Hindlimb muscle (tissue), 1 donor: ENCODE measurements at regions not wholly inside any gene's neighbourhood (a gene's known extent, or its start where the extent isn't known, plus 50 kb on each side); places are given as distances from the start of the nearest gene placed in this dataset.
A peak's percentile ranks its signal among the peaks of the same experiment; 100 is the strongest.

ENCODE experiments used
- DNase-seq: peaks from one replicate; pipeline ENCODE4 v3.0.0-alpha.2; 2013

DNA sequence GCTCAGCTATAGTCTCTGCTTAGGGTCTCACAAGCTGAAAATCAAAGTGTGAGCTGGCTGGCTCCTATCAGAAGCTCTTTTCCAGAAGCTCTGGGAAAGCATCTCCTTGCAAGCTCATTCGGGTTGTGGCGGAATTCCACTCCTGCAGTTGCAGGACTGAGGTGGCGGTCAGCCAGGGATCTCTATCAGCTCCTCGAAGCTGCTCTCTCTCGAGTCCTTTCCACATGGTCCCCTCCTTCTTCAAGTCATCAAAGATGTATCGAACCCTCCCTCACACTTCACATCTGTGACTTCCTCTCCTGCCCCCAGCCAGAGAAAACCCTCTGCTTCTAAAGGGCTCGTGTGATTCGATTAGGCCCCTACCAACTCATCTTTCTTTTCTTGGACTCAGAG is 141.7 kb downstream of the ZFP36L2 start:
- DNase-seq, result peak; percentile 87

DNA sequence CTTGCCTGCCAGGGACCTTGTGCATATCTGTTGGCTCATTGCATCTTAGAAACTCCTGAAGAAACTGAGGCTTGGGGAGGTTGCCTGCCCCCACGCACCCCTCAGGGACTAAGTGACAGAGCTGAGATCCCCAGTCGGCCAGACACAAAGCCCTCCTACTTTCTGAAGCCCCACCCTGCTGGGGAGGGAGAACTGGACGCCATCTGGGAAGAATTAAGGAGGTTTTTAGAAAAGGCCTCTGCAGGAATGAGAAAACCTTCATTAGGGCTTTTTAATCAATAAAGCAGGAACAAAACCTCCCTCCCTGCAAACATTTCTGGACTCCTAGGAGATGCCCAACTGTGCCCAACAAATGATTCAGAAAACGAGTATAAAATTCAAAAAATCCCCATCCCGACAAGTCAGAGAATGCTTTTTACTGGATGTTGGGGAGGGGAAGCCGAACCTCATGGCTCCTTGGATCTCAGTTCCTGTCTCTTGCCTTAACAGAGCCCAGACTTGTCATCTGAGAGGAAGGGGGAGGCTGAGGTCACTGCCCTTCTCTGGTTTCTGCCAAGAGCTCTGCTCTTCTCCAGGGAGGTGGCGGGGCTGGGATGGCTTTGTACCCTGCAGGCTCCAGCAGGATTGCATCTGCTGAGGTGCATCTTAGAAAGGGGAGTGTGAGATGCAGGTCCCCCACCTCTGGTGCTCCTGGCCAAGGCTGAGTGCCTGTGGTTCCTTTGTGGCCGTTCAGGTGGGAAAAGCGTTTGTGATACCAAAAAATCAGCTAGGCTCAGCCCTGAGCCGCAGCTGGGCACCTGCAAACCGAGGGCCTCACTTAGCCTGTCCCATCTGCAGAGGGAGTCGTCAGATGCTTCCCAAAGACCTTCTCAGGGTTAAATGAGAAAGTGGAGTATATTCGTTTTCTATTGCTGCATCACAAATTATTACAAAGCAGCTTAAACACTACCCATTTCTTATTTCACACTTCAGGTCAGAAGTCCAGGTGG is 142.4 kb downstream of the ZFP36L2 start:
- DNase-seq, result no peak

DNA sequence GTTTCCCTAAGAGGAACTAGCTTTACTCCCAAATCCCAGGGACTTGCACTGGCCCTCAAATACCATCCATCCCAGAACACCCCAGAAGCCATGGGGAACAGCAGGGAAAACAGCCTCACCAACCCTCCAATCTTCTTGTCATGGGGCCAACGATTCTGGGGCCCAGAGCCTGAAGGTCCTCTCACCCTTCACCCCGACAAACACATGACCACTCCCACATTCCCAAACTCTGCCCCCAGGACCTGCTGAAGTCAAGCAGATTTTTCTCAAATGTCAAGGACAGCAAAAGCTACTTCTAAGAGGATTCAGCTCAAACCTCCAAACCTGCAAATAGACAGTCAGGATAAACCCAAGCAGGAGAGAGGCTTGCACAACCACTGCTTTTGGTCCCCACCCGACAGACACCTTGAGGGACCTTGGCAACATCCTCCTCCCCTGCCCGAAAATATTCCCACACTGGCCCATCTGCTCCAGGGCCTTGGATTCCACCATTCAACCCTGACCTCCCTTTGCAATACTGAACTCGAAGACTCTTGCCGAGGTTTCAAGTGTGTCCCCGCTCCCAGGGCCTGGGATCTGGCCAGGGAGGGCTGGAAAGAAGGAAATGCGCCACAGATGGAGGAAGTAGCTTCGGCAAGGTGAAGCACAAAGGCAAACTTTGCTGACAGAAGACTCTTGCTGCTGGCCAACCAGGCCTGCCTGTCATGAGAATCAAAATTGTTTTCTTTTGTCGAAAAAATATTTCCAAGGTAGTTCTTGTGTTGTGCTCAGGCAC is 143.3 kb downstream of the ZFP36L2 start:
- DNase-seq, result no peak

DNA sequence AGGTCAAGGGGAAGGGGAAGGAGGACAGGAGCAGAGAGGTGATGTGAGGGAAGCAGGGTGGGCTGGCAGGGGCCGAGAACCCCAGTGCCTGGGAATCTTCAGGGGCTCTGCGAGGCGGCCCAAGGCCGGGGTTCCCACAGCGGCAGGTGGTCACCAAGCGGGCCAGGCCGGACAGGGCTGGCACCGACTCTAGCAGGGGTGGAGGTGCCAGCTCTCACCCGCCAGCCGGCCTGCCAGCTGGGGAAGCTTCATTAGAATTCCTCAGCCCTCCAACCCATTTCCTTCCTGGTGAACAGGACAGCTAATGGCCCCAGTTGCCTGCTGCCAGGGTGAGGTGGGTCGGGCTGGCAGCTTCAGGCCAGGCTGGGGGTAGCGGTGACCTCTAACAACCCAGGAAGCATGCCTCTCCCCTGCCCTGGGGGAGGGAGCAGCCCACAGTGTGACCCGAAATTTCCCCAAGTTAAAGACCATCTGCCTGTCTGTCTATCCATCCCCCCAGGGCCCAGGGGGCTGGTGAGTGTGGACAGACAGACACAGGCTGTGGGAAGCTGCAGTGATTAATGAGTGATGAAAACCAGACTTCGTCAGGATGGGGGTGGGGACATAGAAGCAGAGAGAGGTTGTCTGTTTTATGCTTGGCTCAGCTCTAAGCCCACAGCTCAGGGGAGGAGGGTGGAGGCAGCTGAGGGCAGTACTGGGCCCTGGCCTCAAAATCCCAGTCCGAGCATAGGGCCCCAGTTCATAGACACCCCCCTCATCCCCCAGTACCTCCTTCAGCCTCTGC is 144.1 kb downstream of the ZFP36L2 start:
- DNase-seq, result no peak

DNA sequence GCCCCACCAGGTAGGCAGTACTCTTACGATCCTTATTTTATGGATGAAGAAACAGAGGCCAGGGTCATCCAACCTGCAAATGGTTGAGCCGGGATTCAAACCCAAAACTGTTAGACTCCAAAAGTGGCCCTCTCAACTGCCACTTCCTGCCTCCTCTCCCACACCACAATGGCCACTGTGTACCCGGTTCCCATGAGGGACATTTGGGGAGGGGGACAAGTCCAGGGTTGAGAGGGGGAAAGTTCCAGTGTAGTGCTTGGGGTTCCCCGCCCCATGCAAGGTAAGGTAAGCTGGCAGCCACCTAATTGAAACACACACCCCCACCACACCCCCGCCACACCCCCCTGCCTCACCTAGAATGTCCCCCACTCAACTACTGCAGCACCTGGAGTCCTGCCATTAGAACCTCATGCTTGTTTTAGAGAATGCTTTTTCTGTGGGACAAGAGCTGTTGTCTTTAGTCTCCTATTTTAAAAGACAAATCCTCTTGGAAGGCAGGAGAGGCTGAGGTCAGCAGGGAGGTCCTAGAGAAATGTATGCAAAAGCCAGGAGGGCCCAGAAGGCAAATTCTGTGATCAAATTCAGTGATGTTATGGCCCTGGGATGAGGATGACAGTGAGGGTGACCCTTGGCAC is 145.2 kb downstream of the ZFP36L2 start:
- DNase-seq, result no peak

DNA sequence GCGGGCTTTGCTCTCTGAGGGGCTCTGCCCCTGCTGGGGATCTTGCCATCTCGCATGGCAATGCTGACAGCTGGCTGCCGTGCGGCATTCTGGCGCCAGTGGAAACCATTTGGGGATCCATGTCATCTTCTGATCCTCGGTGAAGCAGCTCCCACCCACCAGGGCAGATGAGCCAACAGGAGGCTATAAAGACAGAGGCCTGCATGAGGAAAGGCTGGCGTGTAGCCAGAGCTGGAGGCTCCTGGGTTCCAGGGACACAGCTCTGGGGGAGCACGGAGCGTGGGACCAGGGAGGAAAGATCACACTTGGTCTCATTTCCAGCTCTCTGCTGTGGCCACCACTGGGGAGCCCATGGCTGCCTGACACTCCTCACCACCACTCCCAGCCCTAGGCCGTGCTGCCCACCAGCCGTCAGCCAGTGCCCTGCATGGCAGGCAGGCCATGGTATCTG is 145.8 kb downstream of the ZFP36L2 start:
- no peak for DNase-seq

DNA sequence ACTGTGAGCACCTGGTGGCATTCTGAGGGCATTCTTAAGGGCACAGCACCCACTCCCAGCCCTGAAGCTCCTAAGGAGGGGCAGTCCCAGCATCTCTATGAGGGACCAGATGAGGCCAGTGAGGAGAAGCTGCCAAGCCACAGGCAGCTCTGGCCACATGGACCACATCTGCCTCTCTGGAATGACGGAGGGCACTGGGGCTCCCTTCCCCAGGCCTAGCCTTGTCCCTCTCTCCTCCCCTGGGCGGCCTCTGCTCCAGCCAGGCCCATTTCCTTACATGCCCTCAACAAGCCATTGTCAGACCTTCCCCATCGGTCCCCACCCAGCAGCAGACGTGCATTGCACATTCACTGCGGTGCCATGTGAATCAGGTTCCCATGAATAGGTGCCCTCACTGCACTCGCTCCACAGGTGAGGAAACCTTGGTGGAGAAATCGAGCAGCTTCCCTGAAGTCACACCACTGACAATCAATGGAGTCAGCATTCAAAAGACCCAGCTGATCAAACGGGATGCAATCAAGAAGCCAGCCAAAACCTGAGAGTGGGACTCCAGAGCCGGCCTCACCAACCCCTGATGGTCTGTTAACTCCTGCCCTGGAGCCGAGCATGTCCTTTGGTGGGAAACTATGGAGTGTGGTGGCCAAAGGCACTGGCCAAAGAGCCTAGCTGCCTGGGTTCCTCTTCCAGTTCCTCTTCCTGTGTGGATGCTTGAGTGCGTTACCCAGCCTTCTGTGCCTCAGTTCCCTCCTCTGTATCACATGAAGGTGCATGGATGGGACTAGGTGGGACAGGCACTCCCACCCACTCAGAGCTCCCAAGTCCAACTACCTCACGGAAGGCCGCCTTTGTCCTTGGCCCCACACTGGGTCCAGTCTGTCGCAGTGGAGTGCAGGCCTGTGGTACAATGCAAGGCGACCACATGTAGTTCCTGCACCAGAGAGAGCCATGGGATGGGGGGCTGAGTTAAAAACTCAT is 147.3 kb downstream of the ZFP36L2 start:
- DNase-seq, result no peak

DNA sequence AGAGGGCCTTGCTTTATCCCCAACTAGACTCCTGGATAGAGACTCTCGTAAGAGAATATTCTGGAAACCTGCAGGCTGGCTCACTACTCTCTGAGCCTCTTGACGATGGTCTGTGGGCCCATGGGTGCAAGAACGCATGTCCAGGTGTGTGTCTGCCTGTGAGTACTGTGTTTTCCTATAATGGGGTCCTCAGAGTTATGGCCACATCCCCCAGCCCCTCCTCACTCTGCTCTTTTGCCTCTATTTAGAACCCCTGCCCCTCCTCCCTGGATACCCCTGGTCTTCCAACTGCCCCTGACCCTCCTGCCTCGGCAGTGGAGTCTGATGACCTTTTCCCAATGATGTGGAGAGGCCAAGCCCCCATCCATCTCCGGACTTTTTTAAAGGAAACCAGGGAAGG is 148.1 kb downstream of the ZFP36L2 start:
- no peak for DNase-seq

DNA sequence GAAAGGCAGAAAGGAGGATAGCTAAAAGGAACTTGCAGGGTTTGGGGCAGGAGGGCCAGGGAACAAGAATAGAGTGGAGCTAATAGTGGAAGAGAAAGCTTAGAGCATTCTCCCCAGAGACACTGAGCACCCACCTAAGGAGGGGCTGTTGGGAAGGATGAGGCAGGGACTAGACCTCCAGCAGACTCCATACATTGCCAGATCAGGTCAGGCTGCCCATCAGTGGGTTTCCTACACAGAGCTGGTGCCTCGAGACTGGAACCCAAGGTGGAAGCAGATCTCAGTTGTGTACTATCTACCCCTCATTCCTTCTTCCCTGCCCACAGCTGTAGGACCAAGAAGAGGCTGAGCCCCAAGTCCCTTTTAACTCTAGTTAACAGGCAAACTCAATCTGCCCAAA is 148.5 kb downstream of the ZFP36L2 start:
- no peak for DNase-seq

DNA sequence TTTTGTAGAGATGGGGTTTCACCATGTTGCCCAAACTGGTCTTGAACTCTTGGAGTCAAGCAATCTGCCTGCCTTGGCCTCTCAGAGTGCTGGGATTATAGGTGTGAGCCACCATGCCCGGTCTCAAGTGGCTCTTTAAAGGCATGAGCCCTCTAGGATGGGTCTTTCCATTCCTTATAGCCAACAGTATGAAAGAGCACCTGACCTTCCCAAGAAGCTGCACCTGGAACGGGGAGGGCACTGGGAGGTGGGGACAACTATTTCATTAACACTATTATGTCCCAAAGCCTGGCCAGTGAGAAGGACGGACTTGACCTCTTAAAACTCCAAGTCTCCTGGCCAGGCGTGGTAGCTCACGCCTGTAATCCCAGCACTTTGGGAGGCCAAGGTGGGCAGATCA is 149.7 kb downstream of the ZFP36L2 start:
- no peak for DNase-seq

DNA sequence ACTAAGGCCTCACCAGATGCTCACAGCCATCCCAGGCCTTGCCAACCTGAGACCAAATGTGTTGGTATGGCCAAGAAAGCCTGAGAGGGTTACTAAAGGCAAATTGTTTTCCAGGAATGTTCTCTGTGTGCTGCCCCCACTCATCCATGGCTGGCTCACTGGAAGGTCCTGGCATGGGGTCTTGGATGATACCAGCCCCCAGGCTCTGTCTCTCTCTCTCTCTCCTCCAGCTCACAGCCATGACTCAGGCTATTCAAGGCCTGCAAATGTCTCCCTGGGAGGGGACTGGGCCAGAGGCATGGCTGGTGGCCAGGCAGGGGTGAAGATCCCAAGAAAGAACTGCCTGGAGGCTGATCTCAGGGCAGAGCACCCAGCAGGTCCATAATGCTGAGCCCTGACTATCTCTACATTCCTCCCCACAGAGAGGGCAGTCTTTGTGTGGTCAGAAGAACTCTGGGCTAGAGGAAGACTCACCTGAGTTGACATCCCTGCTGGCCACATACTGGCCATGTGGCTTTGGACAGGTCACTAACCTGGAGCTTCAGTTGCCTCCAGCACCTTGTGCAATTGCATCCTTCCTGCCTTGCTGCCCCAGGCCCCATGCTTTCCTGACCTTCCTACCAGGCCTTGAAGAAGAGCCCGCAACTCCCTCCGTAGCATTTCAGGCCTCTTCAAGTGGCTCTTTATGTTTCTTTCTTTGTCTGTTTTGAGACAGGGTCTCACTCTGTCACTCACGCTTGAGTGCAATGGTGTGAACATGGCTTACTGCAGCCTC is 150.4 kb downstream of the ZFP36L2 start:
- DNase-seq, result no peak

DNA sequence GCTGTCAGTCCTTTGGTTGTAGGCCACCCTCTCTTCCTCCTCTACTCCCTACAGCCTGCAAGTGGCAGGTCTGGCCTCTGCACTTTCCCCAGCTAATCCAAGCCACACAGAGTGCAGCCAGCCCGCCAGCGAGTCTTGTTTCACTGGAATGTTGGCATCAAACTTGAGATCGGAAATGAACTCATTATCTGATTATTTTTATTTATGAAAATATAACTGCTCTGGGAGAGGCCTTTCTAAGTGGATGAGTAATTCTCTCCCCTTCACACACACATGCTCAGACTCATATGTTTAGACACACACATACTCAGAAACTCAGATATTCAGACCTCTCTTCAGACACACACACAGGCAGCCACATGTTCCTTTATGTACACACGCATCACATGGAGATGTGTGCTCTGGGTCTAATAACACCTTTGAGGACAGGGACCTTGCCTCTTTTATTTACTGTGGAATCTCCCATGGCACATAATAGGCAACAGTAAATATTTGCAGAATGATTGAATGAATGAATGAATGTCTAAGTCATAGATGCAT is 151.3 kb downstream of the ZFP36L2 start:
- DNase-seq, result peak; percentile 81

DNA sequence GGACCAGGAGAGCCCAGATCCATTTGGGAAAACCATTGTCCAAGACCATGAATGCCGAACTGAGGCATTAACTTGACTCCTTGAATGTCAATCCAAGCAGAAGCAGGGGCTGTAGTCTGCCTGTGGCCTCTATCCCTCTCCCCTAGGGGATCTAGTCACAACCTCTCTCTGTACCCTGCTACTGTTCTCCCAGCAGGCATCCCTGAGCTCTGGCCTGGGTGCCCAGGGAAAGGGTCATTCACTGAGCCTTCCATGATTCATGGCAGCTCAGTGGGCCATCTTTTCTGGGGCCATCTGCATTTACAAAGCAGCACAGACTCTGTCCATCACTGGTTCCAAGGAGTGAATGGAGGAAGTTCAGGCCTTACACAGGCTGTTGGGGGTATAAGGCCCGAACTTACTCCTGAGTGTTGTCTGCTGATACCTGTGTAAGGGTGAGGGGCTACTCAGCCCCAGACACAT is 151.8 kb downstream of the ZFP36L2 start:
- DNase-seq, result no peak

DNA sequence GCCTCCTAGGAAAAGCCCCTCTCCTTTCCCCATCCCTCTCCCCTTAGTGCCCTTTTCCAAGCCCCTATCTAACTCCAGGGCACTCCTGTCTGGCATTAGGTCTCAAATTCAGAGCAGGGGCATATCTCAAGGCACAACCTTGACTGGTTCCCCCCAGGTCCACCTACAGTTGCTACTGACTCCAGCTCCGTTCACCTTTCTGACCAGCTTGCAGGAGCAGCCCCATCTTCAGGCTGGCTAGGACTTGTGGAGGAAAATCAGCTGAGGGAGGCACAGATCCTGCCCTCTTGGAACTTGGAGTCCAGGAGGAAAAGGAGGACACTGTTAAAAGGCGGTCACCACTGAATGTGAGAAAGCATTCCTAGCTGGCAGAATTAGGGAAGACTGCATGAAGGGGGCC is 152.4 kb downstream of the ZFP36L2 start:
- DNase-seq, result no peak

DNA sequence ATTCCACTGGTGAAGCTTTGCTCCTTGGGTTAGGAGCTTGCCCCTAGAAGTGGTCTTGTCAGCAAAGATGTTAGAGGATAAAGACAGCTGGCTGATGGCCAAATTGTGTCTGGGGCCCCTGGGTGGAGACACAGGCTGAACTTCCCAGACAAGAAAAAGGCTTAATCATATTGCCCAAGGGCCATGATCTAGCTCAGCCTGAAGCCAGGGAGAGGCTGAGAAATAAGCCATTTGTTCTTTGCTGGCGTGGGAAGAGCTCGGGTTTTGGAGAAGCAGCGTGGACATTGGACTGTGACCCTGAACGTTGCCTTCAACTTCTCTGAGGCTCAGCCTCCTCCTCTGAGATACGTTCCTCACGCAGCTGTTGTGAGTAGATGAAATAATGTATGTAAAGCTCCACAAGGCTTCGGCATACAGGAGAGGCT is 153.0 kb downstream of the ZFP36L2 start:
- DNase-seq, result no peak

DNA sequence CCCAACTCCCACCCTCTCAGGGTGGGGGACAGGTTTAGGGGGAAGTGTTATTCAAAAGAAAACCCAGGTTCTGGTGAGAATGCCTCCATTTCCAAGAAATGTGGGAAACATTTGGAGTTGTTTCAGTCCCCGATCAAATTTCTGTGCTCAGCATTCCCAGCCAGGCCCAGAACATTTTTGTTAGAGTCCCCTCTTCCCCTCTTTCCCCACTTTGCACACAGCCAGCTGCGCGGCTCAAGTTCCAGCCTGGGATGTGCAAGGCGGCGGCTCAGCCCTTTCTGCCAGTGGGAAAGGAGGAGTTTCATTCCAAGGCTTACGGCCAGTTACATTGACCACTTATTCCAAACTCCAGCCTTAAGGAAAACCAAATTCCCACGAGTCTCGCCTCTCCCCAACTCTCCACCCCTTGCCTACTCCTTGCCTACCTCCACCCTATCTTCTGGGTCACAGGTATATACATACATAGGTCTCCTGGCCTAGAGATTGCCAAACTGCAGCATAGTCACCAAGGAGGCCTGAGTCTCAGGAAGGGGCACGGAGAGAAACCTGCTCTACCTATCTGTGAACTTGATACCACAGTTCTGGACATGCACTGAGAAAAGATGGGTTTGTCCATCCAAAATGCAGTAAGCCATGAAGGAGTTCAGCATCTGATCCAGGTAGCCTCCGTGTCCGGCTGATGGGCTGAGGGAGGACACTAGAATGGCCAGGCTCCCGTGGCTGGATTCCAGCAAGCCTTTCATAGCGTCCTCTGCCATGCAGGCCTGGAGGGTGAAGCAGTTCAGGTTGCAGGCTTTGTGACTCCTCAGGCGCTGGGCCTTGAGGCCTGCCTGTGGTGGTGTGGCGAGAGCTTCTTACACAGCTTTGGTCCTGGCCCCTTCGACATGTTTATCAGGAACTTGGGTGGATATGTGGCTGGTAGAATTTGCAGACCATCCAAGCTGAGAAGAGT is 154.5 kb downstream of the ZFP36L2 start:
- no peak for DNase-seq

DNA sequence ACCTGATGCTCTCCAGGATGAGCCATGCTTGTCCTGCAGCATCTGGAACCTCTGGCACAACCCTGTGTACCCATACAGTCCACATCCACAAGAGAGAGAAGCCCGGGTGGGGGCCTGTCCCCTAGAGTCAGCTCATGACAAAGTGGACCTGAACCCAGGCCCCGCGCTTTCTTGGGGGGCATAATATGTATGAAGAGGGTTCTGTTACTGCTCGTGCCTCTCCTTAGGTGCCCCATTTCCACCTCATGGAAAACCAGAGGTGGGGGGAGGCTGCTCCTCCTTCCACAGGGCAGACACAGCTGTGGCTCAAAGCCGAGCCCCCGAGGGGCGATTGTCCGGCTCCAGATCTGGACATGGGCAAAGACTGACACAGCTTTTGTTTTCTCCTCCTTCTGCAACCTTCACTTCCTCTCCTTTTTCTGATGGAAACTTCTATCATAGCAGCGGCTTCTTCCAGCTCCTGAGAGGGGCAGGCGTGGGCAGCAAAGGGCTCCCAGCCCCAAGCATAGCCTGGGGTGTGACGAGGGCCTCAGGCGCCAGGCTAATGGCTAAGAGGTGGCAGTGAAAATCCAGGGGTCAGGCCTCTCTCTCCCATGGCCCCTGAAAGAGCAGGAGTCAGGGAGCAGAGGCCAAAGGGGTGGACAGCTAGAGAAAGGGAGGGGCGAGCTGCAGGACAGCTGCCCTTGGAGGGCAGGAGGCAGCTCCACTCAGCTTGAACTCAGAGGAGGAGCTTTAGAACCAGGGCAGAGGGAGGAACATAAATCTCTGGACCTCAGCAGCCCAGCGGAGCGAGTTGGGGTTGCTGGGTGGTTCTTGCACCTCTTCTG is 155.5 kb downstream of the ZFP36L2 start:
- DNase-seq, result no peak

DNA sequence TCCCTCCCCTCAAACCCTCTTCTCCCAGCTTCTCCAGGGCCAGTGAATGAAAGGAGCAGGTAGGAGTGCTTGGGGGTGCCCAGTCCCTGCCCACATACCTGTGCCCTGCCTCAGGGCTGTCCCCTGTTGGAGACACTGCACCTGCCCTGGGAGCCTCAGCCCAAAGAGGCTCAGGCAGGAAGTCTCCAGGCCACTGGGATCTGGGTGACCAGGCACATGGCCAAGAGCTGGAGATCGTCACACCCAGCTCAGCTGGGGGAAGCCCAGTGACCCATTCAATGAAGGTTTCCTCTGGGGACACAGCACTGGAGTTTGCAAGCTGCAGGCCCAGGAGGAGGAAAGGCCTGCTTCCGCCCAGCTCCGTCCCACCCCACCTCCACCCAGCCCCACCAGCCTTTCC is 156.4 kb downstream of the ZFP36L2 start:
- DNase-seq, result no peak
